ENCODE measurements at regions not wholly inside any gene's neighbourhood (a gene's known extent, or its start where the extent isn't known, plus 50 kb on each side); places are given as distances from the start of the nearest gene placed in this dataset.
A peak's percentile ranks its signal among the peaks of the same experiment; 100 is the strongest.
"Not testable (repeated sequence)": the region's sequence is repeated elsewhere in the genome, so short reads cannot be mapped to it uniquely, and the experiment has no call there.

DNA sequence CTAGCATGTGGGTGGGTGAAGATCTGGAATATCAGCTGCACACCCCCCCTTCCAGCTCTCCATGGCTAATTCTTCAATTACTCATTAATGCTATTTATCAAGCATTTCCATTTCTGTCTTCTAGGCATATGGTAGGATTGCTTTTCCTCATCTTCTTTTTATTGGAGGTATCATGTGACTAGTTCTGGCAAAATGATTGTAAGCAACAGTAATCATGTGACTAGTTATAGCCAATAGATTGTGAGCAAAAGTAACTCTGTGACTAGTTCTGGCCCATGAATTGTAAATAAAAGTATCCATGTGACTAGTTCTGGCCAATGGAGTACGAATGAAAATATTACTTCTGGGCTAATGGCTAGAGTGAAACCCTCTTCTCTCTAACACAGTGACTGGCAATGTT is 107.0 kb upstream of the TMEM132E start:
- DNase-seq (ENCODE audit: low read depth) = no peak

GRCh38 chr17:34471278-34471677 is 108.1 kb upstream of the TMEM132E start:
- DNase-seq (ENCODE audit: low read depth) = not testable (repeated sequence)

- no peak for DNase-seq (ENCODE audit: low read depth)
Measured at GRCh38 chr17:34465789-34466188, 102.8 kb upstream of the CCL1 start.

- DNase-seq (ENCODE audit: low read depth) = no peak
Measured at GRCh38 chr17:34464812-34465211, 101.8 kb upstream of the CCL1 start.

DNA sequence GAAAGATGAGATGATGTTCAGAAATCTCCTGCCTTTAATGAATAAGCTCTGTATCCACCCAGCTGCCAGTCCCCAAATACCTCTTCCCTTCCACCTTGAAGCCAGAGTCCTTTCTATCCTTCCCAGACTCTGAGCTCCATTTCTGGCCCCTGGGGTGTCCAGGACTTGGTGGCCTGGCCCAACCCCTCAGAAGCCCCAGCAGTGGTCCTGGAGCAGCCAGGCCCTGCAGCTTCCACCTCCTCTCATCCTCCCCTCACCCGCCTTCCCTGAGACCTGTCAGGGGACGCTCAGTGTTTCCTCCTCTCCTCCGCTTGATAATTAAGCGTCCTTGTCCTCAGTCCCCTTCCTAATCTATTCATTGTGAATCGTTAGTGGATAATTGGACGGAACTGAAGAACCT is 95.2 kb upstream of the CCL1 start:
- DNase-seq (ENCODE audit: low read depth) = no peak

DNA sequence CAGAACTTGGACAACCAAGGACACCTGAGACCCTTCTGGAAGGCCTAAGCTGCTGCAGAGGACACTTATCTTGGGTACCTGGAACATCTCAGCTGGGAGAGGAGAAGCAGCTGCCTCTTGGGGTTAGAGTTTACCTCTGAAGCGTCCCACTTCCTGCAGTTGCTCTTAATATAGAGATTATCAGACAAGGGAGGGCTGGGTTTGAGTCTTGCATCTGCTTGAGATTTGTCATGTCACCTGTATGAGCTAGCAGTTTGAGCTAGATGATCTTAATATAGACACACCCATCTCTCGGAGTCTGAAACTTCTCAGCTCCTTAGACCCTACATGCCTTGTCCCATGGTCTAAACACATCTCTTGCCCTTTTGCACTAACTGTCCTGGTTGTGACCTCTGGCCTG is 93.1 kb upstream of the CCL1 start:
- DNase-seq (ENCODE audit: low read depth) = no peak

GRCh38 chr17:34452769-34453168 is 89.7 kb upstream of the CCL1 start:
- DNase-seq (ENCODE audit: low read depth) = no peak

GRCh38 chr17:34451313-34451712 is 88.3 kb upstream of the CCL1 start:
- DNase-seq (ENCODE audit: low read depth) = no peak

GRCh38 chr17:34447406-34447805 is 84.4 kb upstream of the CCL1 start:
- DNase-seq (ENCODE audit: low read depth) = no peak

DNA sequence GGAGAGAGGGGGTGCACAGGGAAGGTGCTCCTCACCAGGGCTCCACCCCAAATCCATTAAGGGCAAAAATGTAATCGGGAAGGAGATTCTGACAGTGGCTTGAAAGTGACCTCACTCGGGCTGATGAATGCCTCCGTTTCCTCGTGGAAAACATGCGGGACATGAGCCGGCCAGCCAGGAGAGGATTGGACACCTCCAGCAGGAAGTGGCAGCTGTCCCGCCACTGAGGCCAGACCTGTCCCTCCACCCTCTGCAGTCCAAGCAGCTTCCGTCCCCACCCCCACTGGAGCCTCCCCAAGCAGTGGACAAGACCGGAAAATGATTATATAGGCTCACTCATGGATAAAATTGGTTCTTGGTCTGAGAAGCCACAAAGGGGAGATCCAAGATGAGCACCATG is 82.1 kb upstream of the CCL1 start:
- no peak for DNase-seq (ENCODE audit: low read depth)

DNA sequence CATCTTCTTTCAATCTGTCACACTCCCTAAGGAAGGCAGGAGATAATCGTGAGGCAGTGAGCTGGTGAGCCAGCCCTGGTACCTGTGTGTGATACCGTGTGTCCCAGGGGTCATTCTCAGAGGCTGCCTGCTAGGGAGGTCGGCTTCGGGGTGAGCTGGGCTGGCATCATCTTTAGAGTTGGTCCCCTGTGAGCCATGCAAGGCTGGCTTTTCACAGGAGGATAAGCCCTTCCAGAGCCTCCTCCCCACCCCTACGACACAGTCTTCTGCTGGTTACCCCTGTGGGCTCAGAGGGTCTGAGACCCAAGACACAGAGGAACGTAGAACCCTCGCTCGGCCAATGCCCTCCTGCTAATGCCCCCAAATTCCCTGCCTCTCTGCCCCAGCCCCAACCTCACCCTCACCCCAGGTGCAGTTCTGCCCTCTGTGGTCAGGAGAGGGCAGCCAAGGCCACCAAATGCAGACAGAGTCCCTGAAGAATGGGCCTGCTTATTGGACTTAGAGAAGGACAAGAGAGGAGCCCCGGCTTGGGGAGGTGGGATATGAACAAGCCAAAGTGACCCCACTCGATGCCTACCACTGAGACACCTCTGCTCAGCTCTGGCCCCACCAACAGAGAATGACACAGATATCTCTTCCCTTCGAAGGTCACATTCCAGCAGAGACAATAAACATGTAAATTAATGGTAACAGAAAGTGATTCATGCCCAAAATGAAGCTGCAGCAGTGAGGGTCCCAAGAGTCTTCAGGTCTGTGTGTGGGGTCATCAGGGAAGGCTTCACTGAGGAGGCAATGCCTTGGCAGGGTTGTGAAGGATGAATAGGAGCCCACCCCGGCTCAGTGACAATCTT is 80.8 kb upstream of the CCL1 start:
- no peak for DNase-seq (ENCODE audit: low read depth)

GRCh38 chr17:34442387-34443111 is 79.5 kb upstream of the CCL1 start:
- no peak for DNase-seq (ENCODE audit: low read depth)

GRCh38 chr17:34437188-34437587 is 74.2 kb upstream of the CCL1 start:
- no peak for DNase-seq (ENCODE audit: low read depth)

- DNase-seq (ENCODE audit: low read depth) = no peak
Measured at GRCh38 chr17:34436607-34437006, 73.6 kb upstream of the CCL1 start.

- DNase-seq (ENCODE audit: low read depth) = no peak
Measured at GRCh38 chr17:34435182-34435928, 72.3 kb upstream of the CCL1 start.

- no peak for DNase-seq (ENCODE audit: low read depth)
Measured at GRCh38 chr17:34434052-34434451, 71.0 kb upstream of the CCL1 start.

DNA sequence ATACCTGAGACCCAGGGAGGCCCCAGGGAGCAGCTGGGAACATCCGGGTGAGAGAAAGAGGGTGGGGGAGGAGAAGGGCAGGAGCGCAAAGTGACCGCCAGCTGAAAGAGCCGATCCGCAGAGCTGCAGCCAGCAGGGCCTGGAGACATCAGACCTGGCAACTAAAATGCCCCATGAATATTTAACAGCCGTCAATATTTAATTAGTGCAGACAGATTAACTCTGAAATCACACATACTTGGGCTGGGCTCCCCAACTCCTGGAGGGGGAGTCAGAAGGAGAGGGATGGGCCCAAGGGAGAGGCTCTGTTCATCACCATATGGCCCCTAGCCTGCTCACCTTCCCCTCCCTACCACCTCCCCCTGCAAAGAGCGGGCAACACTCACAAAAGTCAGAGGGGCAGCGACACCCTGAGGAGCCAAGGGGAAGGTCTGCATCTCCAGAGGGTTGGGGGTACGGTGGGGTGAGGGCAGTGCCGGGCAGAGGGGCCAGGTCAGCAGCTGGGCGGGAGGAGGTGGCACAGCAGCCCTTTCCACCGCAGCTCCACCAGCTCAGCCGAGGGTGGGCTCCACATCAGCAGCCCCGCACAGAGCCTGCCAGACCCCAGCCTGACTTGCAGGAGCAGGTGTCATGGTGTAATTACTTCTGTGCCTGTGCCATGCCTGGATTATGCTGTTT is 61.9 kb upstream of the CCL1 start:
- DNase-seq (ENCODE audit: low read depth) = no peak

- no peak for DNase-seq (ENCODE audit: low read depth)
Measured at GRCh38 chr17:34423978-34424813, 61.2 kb upstream of the CCL1 start.

- not testable (repeated sequence) for DNase-seq (ENCODE audit: low read depth)
Measured at GRCh38 chr17:34423315-34423714, 60.3 kb upstream of the CCL1 start.

DNA sequence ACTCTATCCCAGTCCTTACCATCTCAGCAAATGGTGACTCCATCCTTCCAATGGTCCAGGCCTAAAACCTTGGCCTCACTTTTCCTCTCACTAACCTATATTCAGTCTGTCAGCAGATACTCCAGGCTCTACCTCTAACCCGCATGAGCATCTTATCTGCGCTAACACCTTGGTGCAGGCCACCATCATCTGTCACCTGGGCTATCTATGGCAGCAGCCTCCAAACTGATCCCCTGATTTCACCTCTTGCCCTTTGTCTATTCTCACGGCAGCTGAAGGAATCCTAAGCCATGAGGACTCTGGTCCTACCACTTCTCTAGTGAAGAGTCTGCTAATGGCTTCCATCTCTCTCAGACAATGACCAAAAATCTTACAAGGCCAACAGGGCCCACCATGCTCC is 57.9 kb upstream of the CCL1 start:
- no peak for DNase-seq (ENCODE audit: low read depth)

GRCh38 chr17:34420254-34420766 is 57.3 kb upstream of the CCL1 start:
- peak; percentile 31 for DNase-seq (ENCODE audit: low read depth)

All from activated T-helper 9 cell treated with anti-CD3 and anti-CD28 coated beads, Interleukin-2, amount 50 U/mL, for 16 hours (primary cell).